Smooth muscle cell (in vitro differentiated cells): ENCODE measurements at regions not wholly inside any gene's neighbourhood (a gene's known extent, or its start where the extent isn't known, plus 50 kb on each side); places are given as distances from the start of the nearest gene placed in this dataset.

Source experiments
- DNase-seq: peaks from one replicate; lab custom pipeline; 2025; ENCODE audit not compliant: unreplicated experiment; lab: John Stamatoyannopoulos, UW
- H2AFZ ChIP-seq: fragments of 200-600 bp; sonication (generic); 2 replicates; pipeline ENCODE4 v1.6.0; 2016; ENCODE audit warnings: antibody characterized with exemption, low read depth, mild to moderate bottlenecking
- H3F3A ChIP-seq: fragments of 200-600 bp; sonication (generic); 2 replicates; pipeline ENCODE4 v1.6.0; 2017; ENCODE audit warnings: antibody characterized with exemption, low read depth
- H3K27ac ChIP-seq: fragments of 200-600 bp; sonication (generic); 2 replicates; pipeline ENCODE4 v1.5.1; 2016; ENCODE audit warnings: low read depth, mild to moderate bottlenecking
- H3K27me3 ChIP-seq: fragments of 200-600 bp; sonication (generic); 2 replicates; pipeline ENCODE4 v1.6.1; 2016; ENCODE audit warnings: low read depth, mild to moderate bottlenecking
- H3K36me3 ChIP-seq: fragments of 200-600 bp; sonication (generic); 2 replicates; pipeline ENCODE4 v1.5.1; 2016; ENCODE audit warnings: low read depth
- H3K4me1 ChIP-seq: fragments of 200-600 bp; sonication (generic); 2 replicates; pipeline ENCODE4 v1.5.1; 2016; ENCODE audit warnings: low read depth
- H3K4me2 ChIP-seq: fragments of 200-600 bp; sonication (generic); 2 replicates; pipeline ENCODE4 v1.6.0; 2016; ENCODE audit warnings: mild to moderate bottlenecking
- H3K4me3 ChIP-seq: fragments of 200-600 bp; sonication (generic); 2 replicates; pipeline ENCODE4 v1.5.1; 2016; ENCODE audit warnings: mild to moderate bottlenecking
- H3K79me2 ChIP-seq: fragments of 200-600 bp; sonication (generic); 2 replicates; pipeline ENCODE4 v1.6.0; 2016; ENCODE audit warnings: low read depth, mild to moderate bottlenecking
- H3K9ac ChIP-seq: fragments of 200-600 bp; sonication (generic); 2 replicates; pipeline ENCODE4 v1.6.0; 2016; ENCODE audit warnings: low read depth
- H3K9me3 ChIP-seq: fragments of 200-600 bp; sonication (generic); replicated peaks from 2 replicates; pipeline ENCODE4 v1.5.1; 2016; ENCODE audit warnings: low read depth
- H4K20me1 ChIP-seq: fragments of 200-600 bp; sonication (generic); 2 replicates; pipeline ENCODE4 v1.6.0; 2016; ENCODE audit warnings: low read depth
- CTCF ChIP-seq: fragments of 200-600 bp; sonication (generic); IDR thresholded peaks from 2 replicates; pipeline ENCODE4 v1.5.1; 2017; ENCODE audit warnings: borderline replicate concordance, mild to moderate bottlenecking, antibody characterized with exemption; ENCODE audit not compliant: insufficient read depth, poor library complexity, severe bottlenecking
- WGBS: methylation state at CpG from one replicate; pipeline ENCODE4 v1.1.7; 2016; ENCODE audit warnings: low lambda C conversion rate; 5-methylcytosine and 5-hydroxymethylcytosine counted together

GRCh38 chr3:30435861-30436331 is 170.5 kb upstream of the TGFBR2 start:
- Histone ChIP-seq H3K9ac (no peak overlapping the region), H3K9me3 (no peaks in the 10 kb centered on the region), H3K4me1 (peaks cover 20% of the 10 kb centered on the region), H3K4me3 (no peak overlapping the region), H3K27ac (no peak overlapping the region), H3K36me3 (no peaks in the 10 kb centered on the region), H3F3A (no peaks in the 10 kb centered on the region), H3K4me2 (no peak overlapping the region), H4K20me1 (no peaks in the 10 kb centered on the region), H3K79me2 (no peaks in the 10 kb centered on the region), H3K27me3 (no peaks in the 10 kb centered on the region), H2AFZ (no peak overlapping the region)
- no peak for TF ChIP-seq CTCF
- WGBS = 79% methylated on average over 7 of the region's 7 CpGs
- DNase-seq = no peak

GRCh38 chr3:30437171-30437601 is 169.2 kb upstream of the TGFBR2 start:
- H3K27ac ChIP-seq = peak overlapping the region; percentile 0

GRCh38 chr3:30438126-30438525 is 168.3 kb upstream of the TGFBR2 start:
- H2AFZ ChIP-seq = no peak overlapping the region
- H3F3A ChIP-seq = no peaks in the 10 kb centered on the region
- H3K27ac ChIP-seq = no peak overlapping the region
- no peak overlapping the region for H3K4me3 ChIP-seq
- H3K36me3 ChIP-seq = no peaks in the 10 kb centered on the region
- no peaks in the 10 kb centered on the region for H3K9me3 ChIP-seq
- WGBS = 100% methylated on average over 2 of the region's 2 CpGs
- no peak overlapping the region for H3K4me2 ChIP-seq
- TF ChIP-seq CTCF = no peak
- DNase-seq = no peak
- H3K4me1 ChIP-seq = peaks cover 22% of the 10 kb centered on the region
- no peaks in the 10 kb centered on the region for H3K79me2 ChIP-seq
- no peak overlapping the region for H3K9ac ChIP-seq
- no peaks in the 10 kb centered on the region for H3K27me3 ChIP-seq
- no peaks in the 10 kb centered on the region for H4K20me1 ChIP-seq

More at GRCh38 chr3:30437171-30437601, 169.2 kb upstream of the TGFBR2 start:
- no peak overlapping the region for H3K4me3 ChIP-seq
- H4K20me1 ChIP-seq = no peaks in the 10 kb centered on the region
- no peak for DNase-seq
- H3K27me3 ChIP-seq = no peaks in the 10 kb centered on the region
- peak overlapping the region; percentile 6 for H3K4me2 ChIP-seq
- H3F3A ChIP-seq = no peaks in the 10 kb centered on the region
- no peaks in the 10 kb centered on the region for H3K79me2 ChIP-seq
- H3K9ac ChIP-seq = no peak overlapping the region
- peaks cover 22% of the 10 kb centered on the region for H3K4me1 ChIP-seq
- H3K9me3 ChIP-seq = no peaks in the 10 kb centered on the region
- H2AFZ ChIP-seq = no peak overlapping the region
- H3K36me3 ChIP-seq = no peaks in the 10 kb centered on the region
- 37% methylated on average over 4 of the region's 4 CpGs for WGBS
- TF ChIP-seq CTCF = no peak

- 86% methylated on average over 9 of the region's 9 CpGs for WGBS
Observed at GRCh38 chr3:30439451-30440053, 166.8 kb upstream of the TGFBR2 start.

More at GRCh38 chr3:30439451-30440053, 166.8 kb upstream of the TGFBR2 start:
- H2AFZ ChIP-seq = no peak overlapping the region
- no peaks in the 10 kb centered on the region for H3K36me3 ChIP-seq
- no peaks in the 10 kb centered on the region for H3K27me3 ChIP-seq
- TF ChIP-seq CTCF = no peak
- H3K9me3 ChIP-seq = no peaks in the 10 kb centered on the region
- peaks cover 22% of the 10 kb centered on the region for H3K4me1 ChIP-seq
- no peak overlapping the region for H3K9ac ChIP-seq
- H4K20me1 ChIP-seq = no peaks in the 10 kb centered on the region
- no peak overlapping the region for H3K4me2 ChIP-seq
- H3F3A ChIP-seq = no peaks in the 10 kb centered on the region
- no peaks in the 10 kb centered on the region for H3K79me2 ChIP-seq
- no peak overlapping the region for H3K27ac ChIP-seq
- no peak overlapping the region for H3K4me3 ChIP-seq
- DNase-seq = no peak
